ENCODE measurements at regions not wholly inside any gene's neighbourhood (a gene's known extent, or its start where the extent isn't known, plus 50 kb on each side); places are given as distances from the start of the nearest gene placed in this dataset.

GRCh38 chr20:48261398-48261910 lies 476.2 kb upstream of the SULF2 start:
- DNase-seq: no peak

GRCh38 chr20:48260129-48260756 lies 475.0 kb upstream of the SULF2 start:
- no peak for DNase-seq

GRCh38 chr20:48259456-48259855 lies 474.2 kb upstream of the SULF2 start:
- no peak for DNase-seq

GRCh38 chr20:48257833-48258232 lies 472.6 kb upstream of the SULF2 start:
- no peak for DNase-seq

- DNase-seq: no peak
Observed at GRCh38 chr20:48247961-48248360, 462.7 kb upstream of the SULF2 start.

GRCh38 chr20:48246061-48246790 lies 460.9 kb upstream of the SULF2 start:
- DNase-seq: no peak

GRCh38 chr20:48242623-48243022 lies 457.3 kb upstream of the SULF2 start:
- DNase-seq: no peak

GRCh38 chr20:48241482-48241881 lies 456.2 kb upstream of the SULF2 start:
- DNase-seq: no peak

- DNase-seq: no peak
Observed at GRCh38 chr20:48238781-48239180, 453.5 kb upstream of the SULF2 start.

GRCh38 chr20:48238326-48238725 lies 453.0 kb upstream of the SULF2 start:
- no peak for DNase-seq

GRCh38 chr20:48236000-48236970 lies 451.0 kb upstream of the SULF2 start:
- no peak for DNase-seq

- DNase-seq: no peak
Observed at GRCh38 chr20:48234951-48235350, 449.7 kb upstream of the SULF2 start.

GRCh38 chr20:48231253-48231930 lies 446.1 kb upstream of the SULF2 start:
- DNase-seq: no peak

GRCh38 chr20:48230216-48230615 lies 444.9 kb upstream of the SULF2 start:
- no peak for DNase-seq

GRCh38 chr20:48227381-48227780 lies 442.1 kb upstream of the SULF2 start:
- DNase-seq: no peak

- DNase-seq: no peak
Observed at GRCh38 chr20:48226642-48227041, 441.4 kb upstream of the SULF2 start.

GRCh38 chr20:48224533-48225050 lies 439.3 kb upstream of the SULF2 start:
- DNase-seq: no peak

- no peak for DNase-seq
Observed at GRCh38 chr20:48223715-48224114, 438.4 kb upstream of the SULF2 start.

- no peak for DNase-seq
Observed at GRCh38 chr20:48222595-48223180, 437.4 kb upstream of the SULF2 start.

GRCh38 chr20:48220033-48220633 lies 434.9 kb upstream of the SULF2 start:
- DNase-seq: no peak

GRCh38 chr20:48219306-48219705 lies 434.0 kb upstream of the SULF2 start:
- no peak for DNase-seq

- DNase-seq: no peak
Observed at GRCh38 chr20:48217190-48217589, 431.9 kb upstream of the SULF2 start.

All from activated CD4-positive, alpha-beta T cell treated with anti-CD3 and anti-CD28 coated beads, Interleukin-2, amount 50 U/mL, for 4 hours (primary cell).